Stimulated activated CD4-positive, alpha-beta T cell treated with anti-CD3 and anti-CD28 coated beads, TNF-alpha, amount 100 ng/mL, for 48 hours (primary cell): ENCODE measurements at regions not wholly inside any gene's neighbourhood (a gene's known extent, or its start where the extent isn't known, plus 50 kb on each side); places are given as distances from the start of the nearest gene placed in this dataset.

Experiments
- DNase-seq, 3 donors: peaks; one replicate each; pipeline ENCODE4 v3.0.0-alpha.2; 2020; ENCODE audit warnings: low read depth in 3 of 3

DNA sequence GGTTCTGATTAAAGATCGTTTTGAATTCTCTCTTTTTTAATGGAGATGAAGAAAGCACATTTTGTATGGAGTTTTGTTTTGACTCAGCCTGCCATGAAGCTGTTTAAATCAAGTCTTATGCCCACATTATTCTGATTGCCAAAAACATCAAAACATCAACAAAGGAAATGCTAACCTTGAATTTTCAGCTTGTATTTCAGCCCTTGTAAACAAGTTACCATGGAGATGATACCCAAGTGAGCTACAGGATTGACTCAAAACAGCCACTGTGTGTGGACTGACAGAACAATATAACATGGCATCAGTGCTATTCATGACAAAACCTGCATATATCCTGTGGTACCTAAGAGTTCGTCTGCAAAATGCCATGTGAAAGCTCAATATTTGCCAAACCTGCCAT, 1581.0 kb downstream of the MAT2B start:
- DNase-seq, result no peak

DNA sequence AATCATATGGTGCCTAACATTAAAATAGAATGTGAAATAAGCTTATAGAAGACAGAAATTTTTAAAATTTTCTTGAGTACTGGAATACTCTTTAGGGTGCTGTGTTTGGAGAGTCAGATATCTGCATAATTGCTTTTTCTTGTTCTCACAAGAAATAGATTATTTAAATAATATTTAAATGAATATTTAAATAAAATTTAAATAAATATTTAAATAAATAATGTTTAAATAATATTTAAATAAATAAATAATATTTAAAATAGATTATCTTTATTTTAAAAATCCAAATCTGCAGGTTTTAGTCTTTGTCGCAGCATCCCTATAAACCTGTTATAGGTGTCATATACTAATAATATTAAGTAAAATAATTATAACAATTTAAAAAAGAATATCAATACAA, 1589.4 kb downstream of the MAT2B start:
- DNase-seq, result no peak

DNA sequence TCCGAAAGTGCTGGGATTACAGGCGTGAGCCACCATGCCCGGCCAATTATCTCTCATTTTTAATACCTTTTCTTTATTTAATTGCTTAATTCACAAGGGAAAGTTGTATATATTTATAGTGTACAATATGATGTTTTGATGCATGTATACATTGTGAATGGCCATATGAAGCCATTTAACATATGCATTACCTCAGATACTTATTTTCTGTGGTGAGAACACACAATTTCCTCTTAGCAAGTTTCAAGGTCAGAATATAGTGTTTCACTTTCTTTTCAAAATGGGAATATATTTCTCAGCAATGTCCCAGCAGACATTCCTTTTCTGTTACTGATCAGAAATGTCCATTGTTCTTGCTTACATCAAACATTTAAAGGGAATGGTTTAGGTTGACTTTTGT, 1596.3 kb downstream of the MAT2B start:
- no peak for DNase-seq

DNA sequence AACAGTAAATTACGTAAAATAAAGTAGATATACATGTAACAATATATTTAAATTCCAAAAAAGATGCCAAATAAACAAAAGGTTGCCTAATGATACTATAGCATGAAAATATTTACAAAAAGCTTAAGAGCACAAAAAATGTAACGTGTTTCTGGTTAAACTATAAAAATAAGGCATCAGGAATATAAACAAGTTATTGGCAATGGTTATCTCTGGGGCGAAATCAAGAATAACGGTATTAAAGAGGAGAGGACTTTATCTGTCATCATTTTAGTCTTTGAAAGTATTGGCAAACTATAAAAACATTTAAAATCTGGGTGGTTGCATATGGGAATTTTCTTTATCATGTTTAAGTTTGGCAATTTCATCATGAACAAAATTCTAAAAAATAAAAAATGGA, 1599.2 kb downstream of the MAT2B start:
- no peak for DNase-seq

DNA sequence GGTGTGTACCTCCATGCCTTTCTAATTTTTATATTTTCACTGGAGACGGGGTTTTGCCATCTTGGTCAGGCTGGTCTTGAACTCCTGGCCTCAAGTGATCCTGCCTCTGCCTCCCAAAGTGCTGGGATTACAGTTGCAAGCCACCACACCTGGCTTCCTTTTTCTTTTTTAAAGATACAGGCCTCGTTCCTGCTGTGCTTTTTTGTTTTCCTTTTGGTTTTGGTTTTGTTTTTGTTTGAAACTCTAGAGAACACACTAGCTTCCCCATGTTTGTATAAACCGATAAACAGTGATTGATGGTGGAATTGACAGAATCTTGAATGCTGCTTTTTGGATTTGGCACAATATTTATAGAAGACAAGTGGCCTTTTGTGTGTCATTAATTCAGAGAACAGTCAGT, 1603.4 kb downstream of the MAT2B start:
- DNase-seq, result no peak

DNA sequence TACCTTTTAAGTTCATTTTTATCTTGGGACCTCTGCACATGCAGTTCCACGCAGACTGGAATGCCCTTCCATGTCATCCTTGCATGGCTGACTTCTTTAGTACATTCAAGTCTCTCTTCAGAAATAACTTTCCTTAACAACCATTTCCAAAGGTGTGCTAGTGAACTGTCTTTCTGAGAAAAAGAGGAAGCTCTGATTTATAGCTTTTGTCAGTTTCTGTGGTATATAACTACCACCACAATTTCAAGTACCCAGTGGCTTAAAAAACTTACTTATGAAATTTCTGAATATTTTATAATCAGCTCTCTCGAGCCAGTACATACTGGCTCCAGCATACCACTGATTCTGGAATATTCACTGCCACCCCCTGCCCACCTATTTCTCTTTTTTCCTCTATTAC, 1613.8 kb downstream of the MAT2B start:
- no peak for DNase-seq

DNA sequence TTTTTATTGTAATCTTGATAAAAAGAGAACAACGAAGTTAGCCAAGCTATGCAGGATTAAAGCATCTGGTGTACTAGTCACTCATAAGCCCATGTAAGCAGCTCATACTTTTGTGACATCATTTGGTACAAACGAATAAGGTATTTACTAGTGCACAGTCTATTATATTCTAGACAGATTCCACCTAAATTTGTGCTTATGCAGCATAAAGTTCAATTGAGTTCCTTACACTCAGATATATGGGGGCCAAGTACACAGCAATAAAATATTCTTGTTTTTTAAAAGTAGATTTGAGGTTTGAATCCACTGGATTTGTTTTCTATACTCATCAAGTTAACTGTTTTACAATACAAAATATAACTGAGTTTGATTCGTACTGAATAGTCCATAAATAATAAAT, 1621.2 kb downstream of the MAT2B start:
- DNase-seq, result no peak

DNA sequence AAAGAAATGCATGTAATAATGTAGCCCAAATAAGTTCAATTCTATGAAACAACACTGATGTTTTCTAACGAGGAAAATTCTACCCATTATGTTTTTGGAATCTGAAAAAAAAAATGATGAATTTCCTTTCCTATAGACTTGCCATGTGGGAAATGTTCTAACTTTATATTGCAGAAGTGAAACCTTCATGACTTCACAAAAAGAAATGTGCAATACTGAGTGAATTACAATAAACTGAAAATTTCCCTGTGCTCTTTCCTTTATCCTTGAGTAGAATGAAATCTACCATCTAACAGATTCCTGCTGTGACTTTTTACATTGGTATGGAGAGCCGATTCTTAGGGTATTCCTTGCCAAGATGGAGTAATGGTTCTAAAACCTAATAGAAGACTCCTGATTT, 1622.5 kb downstream of the MAT2B start:
- no peak for DNase-seq

DNA sequence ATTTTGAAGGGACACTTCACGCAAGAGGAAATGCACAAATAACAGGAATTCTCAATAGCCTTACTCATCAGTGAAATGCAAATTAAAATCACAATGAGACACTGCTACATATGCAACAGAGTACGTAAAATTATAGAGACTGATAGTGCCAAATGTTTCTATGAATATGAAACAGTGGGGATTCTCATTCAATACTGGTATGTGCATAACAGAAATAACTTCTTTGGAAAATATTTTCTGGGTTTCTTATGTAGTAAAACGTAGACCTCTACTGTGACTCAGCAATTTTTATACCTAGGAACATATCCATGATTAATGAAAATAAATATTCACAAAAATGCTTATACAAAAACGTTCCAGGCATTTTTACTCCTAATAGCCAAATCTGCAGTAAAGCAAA, 1625.2 kb downstream of the MAT2B start:
- no peak for DNase-seq

DNA sequence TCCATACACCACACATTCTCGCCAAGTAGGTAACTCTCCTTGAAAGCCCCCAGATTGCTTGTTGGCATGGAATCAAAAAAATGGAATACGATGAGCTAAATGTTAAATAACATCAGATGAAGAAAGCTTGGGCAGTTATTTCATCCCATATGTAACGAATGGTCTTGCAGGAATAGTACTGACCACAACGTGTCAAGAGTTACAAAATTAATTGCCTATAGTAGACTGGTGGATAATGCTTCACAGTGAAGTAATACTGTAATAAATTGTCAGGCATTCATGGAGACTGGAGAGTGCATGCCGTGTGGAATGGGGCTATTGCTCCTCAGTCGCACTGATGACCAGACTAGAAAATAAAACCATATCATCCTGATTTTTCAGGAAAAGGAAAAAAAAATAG, 1628.7 kb downstream of the MAT2B start:
- DNase-seq, result no peak

DNA sequence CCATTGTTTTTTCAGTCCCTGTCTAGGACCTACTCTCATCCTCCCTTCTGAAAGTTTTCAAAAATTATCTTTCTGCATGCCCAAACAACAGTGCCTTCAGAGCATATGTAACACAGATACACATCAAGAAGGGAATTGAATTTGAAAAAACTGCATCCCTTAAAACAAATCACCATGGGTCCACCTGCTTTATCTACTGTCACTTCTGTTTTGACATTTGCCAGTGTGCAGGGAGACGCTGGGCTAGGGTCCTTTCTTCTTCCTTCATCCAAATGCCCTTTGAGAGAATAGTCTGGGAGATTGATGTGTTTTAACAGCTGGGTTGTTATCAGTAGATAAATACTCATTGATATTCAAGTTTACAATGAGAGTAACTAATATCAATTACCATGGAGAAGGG, 1630.1 kb downstream of the MAT2B start:
- DNase-seq, result no peak

DNA sequence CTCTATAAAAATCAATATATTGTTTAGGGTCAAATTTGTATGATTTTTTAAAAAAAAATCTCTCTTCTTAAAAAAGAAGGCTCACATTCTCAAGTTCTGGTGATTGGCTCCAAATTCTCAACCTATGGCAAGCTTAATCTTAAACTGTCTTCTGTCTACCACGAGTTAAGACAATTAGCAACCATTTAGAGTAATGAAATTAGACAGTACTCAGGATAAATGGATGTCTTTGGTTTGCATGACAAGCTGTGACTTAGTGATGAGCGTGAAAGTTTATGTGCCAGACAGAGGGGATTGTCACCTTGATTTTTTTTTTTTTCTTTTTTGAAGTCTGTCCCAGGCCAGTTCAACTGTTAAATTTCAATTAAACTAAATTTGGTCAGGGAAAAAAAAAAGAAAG, 1632.3 kb downstream of the MAT2B start:
- no peak for DNase-seq

DNA sequence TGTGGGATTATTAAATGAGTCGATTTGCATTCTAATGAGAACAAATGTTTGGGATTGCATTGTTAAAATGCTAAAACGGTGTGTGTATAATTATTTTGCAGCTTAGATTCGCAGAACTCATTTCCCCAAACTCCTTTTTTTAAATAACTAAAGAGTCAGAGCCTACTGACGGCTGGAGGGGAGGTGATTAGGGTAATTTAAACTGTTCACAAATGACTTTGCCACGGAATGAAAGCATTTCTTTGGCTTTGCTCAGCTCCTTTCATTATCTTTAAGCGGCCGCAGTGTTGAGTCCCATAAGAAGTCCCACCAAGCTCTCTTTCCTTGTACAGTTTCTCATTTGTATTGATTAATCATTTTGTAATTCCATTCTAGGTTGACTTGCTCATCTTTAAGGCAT, 1632.8 kb downstream of the MAT2B start:
- DNase-seq, result no peak

DNA sequence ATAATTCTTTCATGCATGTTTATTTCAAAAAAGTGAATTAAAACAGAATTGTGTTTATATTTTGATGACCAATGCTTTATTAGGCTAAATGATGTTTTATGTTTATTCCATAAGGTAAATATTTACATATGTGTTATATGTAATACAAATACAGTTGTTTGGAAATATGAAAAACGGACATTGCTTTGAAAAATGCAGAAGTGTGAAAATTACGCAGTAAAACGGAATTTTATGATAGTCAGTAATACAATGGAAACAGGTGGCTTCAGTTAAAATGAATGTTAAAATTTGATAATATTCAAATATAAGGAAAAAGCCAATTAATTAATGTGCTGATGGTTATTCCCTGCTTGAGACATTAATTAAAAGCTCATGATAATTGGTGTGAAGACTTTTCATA, 1633.8 kb downstream of the MAT2B start:
- no peak for DNase-seq

DNA sequence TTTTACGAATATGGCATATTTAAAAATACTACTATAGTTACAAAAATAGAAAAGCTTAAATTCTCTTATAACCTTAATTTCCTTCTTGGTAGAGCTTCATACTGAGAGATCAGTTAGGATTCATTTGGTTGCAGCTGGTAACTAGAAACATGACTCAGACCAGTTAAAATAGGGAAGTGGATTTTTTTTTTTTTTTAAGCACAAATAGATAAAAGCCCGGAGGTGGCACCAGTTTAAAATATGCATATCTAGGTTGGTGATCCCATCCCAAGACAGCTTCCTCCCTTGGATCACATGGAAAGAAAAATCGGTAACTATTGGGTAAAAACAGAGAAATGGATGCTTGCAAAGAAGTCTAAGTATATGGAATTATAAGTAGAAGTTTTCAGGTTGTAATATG, 1634.3 kb downstream of the MAT2B start:
- no peak for DNase-seq

DNA sequence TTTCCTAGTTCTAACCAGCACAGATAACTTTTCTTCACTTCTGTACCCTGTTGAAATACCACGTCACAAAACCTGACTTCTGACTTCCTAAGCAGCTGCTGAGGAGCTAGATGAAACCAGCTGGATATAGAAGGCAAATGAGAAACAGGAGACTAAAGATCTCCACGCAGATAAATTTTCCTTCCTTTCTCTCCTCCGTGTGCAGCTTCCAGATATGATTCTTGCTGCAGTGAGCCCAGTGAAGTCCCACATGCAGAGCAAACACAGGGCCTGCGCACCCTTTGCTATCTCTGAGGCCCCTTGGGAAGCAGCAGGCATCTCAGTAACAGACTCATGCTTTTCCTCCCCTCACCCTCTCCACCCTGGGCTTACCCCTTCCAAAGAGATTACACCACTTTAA, 1638.3 kb downstream of the MAT2B start:
- DNase-seq, result no peak

DNA sequence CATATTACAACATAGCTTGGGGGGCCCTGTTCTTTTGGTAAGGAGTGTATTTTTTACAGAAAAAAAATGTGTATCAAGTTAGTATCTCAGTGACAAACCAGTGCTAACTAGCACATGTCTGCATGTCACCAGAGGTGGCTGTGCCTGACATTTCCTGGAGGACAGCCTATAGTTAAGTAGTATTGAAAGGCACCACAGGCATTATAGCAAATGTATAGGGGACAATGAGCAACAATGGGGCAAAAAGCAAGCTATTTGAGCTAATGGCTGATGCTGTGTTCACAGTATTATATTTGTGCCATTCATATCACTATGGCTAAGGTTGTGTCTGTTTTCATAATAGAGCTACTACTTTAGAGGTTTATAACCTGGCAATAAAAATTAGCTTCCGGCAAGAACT, 1644.0 kb downstream of the MAT2B start:
- no peak for DNase-seq

DNA sequence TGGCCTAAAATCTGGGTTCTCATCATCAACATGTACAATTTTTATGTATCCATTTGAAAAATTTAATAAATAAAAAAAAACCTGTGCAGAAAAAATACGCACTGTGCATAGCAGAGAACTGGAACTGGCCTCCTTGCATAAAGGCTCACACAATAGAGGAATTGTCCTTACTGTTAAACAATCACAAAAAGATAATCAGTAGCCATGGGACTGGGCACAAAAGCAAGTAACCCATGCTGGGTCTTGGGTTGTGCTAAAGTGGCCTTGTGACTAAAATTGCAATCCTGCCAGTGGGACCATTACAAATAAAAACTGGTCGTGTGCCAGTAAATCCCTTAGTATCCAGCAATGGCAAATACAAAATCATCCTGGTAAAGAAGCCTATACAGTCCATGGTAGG, 1646.6 kb downstream of the MAT2B start:
- no peak for DNase-seq

DNA sequence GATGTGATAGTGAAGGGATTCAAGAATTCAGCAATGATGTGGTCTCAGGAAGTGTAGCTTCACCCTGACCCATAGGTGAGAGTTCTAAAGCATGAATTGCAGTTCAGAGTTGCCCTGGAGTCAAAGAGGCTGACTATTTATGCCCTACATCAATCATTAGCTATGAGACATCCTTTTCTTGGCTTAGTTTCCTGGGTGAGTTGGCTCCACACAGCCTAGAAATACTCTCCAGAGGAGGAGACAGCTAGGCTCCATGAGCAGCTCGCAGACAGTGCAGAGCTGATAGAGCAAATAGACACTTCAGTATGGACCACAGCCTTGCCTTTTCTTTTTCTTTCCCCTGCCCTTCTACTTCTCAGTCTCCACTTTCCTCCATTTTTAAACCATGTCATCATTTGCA, 1651.8 kb downstream of the MAT2B start:
- DNase-seq, result no peak

DNA sequence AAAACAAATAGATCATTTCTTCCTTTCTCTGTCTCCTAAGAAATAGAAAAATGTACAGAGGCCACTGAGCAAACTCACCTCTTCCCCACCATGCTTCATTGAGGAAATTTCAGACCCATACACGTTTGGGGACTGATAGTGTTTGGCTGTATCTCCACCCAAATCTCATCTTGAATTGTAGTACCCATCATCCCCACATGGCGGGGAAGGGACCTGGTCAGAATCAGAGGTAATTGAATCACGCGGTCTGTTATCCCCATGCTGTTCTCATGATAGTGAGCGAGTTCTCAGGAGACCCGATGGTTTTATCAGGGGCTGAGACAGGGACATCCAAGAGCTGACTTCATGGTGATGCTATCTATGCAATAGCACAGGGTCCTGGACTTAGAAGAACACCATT, 1655.8 kb downstream of the MAT2B start:
- DNase-seq, result no peak

DNA sequence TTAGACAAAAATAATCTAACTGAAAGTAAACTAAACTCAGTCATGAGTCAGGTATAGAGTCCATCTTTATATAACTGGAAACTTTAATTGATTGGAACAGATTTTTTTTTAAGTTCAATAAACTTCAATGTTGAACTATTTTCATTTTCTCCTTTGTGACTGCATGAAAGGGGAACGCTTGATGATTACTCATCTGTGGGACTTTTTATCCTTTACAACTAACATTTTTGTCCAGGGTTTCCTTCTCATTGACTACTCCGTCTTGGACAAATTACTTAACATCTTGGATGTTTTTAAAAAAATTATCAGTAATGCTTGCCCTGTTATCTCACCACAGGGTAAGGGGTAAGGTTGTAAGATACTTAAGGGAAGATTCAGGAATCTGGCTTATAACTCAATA, 1658.4 kb downstream of the MAT2B start:
- DNase-seq, result no peak

DNA sequence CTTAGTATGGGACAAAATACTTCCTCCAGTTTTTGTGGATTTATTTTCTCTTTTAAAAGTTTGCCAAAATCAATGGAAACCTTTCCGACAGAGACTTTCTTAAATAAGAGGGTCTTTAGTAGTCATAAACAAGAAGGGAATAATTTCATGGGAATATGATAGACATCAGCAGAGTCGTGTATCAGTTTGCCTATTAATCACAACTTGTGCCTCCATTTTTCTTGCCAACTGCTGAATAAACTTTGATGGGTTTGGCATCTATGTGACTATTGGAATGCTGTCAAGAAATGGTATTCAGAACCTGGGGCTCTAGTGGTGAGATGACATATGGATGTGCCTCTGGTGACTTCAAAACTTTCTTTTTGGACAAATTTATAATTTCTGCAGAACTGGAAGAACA, 1668.2 kb downstream of the MAT2B start:
- no peak for DNase-seq

DNA sequence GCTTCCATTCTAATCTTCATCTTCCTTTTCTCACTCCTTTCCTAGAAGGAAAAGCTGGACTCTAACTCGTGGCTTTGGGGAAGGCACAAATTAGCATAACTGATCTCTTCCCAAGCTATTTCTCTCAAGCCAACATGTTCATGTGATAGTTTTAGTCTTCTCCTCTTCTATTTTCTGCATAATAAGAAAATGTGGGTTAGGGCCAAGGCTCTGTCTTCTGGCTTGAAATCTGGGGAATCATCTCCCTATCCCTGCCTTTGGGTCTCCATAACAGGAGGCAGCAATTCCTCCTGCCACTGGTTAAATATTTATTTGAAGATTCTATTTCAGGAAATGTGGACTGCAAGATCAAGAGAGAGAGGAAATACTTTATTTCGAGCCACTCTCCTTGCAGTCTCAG, 1669.6 kb downstream of the MAT2B start:
- DNase-seq, result no peak

DNA sequence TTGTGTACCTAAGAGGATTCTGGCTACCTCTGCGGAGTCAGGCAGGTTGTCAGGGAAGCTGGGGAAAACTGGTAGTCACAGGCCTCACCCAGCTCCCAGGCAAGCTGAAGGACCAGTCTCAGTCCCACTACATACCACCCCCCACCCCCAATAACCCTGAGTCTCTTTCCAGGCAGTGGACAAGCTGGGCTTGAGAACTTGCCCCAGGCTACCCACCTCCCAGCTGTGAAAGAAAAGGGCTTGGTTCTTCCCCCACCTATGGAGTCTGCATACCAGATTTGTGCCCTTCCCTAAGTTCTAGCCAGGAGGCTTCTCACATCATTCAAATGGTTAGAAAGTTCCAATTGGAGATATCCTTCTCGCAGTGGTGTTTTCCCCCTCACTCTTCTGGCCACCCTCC, 1678.8 kb downstream of the MAT2B start:
- no peak for DNase-seq

DNA sequence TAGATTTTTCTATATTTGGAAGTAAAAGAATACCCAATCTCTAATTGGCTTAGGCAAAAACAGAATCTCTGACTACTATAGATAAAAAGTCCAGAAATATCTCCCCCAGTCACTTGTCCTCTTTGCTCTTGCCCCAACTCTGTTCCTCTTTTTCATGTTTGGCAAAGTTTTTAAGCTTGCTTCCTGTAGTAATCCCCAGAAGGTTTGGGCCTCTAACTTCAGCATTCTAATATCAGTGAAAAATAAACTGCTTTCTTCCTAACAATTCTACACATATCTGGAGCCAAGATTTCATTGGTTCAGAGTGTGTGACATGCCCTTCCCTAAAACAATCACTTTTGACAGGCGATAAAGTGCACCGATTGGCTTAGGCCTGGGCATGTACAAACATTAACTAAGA, 1680.3 kb downstream of the MAT2B start:
- no peak for DNase-seq
